ENCODE measurements at regions not wholly inside any gene's neighbourhood (a gene's known extent, or its start where the extent isn't known, plus 50 kb on each side); places are given as distances from the start of the nearest gene placed in this dataset.

DNA sequence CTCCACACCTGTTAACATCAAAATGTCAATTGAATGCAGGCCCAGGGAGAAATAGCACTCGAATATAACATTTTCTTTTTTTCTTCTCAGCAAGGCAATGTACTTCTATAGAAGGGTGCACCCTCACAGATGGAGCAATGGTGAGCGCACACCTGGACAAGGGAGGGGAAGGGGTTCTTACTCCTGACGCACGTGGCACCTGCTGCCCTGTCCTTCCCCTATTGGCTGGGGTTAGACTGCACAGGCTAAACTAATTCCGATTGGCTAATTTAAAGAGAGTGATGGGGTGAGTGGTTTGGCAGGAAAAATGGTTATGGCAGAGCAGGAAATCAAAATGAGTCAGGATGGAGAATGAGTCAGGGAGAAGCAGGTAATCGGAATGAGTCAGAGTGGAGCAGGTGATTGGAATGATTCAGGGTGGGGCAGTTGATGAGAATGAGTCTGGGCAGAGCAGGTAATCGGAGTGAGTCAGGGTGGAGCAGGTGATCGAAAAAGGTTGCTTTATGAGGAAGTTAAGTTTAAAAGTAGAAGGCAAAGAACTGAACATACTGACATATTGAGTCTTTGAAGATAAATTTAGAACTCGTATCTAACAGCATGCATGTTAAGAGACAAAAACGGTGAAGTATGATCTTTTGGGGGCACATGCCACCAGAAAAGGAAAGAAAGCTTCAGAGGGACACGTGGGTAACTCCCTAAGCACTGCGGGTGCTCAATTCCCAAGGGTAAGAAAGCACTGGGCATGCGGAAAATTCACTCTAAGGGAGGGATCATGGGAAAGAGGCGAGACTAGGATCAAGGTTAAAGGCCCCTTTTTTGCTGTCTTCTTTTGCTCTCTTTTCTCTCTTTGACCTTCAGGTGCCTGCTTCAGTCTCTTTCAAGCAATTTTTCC is 72.9 kb upstream of the GALNT15 start:
- TF ChIP-seq EP300 (IDR thresholded peaks at IDR 0.05) (no peak), POLR2A (IDR thresholded peaks at IDR 0.05) (no peak)
- TF ChIP-seq, protein P1, sequence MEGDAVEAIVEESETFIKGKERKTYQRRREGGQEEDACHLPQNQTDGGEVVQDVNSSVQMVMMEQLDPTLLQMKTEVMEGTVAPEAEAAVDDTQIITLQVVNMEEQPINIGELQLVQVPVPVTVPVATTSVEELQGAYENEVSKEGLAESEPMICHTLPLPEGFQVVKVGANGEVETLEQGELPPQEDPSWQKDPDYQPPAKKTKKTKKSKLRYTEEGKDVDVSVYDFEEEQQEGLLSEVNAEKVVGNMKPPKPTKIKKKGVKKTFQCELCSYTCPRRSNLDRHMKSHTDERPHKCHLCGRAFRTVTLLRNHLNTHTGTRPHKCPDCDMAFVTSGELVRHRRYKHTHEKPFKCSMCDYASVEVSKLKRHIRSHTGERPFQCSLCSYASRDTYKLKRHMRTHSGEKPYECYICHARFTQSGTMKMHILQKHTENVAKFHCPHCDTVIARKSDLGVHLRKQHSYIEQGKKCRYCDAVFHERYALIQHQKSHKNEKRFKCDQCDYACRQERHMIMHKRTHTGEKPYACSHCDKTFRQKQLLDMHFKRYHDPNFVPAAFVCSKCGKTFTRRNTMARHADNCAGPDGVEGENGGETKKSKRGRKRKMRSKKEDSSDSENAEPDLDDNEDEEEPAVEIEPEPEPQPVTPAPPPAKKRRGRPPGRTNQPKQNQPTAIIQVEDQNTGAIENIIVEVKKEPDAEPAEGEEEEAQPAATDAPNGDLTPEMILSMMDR (IDR thresholded peaks at IDR 0.05) = no peak
- peaks cover 5% of the 10 kb centered on the region for H3K4me1 ChIP-seq (ENCODE audit: insufficient read depth)
- H3K27me3 ChIP-seq = no peaks in the 10 kb centered on the region
- H3K27ac ChIP-seq = no peak overlapping the region
- no peak overlapping the region for H3K4me3 ChIP-seq
- H3K36me3 ChIP-seq = no peaks in the 10 kb centered on the region
- WGBS, 3 donors = 80 to 88% (median 83%) methylated on average over 14 of the region's 14 CpGs
- intact Hi-C loops (cut with DNase I) = no loop called here
- DNase-seq = no peak
- no peaks in the 10 kb centered on the region for H3K9me3 ChIP-seq

DNA sequence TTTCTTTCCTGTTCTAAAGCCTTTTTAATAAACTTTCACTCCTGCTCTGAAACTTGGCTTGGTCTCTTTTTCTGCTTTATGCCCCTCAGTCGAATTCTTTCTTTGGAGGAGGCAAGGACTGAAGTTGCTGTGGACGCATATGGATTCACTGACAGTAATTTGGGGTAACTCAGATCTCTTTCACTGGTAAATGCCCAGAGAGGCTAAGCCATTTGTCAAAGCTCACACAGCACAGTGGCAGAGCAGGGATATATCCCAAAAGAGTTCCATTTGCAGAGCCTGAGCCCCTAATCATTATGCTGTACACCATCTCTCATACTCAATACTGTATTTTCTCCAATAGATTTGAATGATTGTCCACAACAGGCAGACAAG is 72.3 kb upstream of the GALNT15 start:
- WGBS, 3 donors = 75 to 78% (median 75%) methylated on average over 2 of the region's 2 CpGs
- H3K27ac ChIP-seq = no peak overlapping the region
- H3K4me1 ChIP-seq (ENCODE audit: insufficient read depth) = peaks cover 5% of the 10 kb centered on the region
- no peaks in the 10 kb centered on the region for H3K36me3 ChIP-seq
- intact Hi-C loops (cut with DNase I) = no loop called here
- H3K9me3 ChIP-seq = no peaks in the 10 kb centered on the region
- no peak overlapping the region for H3K4me3 ChIP-seq
- H3K27me3 ChIP-seq = no peaks in the 10 kb centered on the region
- TF ChIP-seq, protein P1 (IDR thresholded peaks at IDR 0.05) = no peak
- no peak for TF ChIP-seq EP300 (IDR thresholded peaks at IDR 0.05)
- no peak for TF ChIP-seq POLR2A (IDR thresholded peaks at IDR 0.05)
- DNase-seq = no peak

DNA sequence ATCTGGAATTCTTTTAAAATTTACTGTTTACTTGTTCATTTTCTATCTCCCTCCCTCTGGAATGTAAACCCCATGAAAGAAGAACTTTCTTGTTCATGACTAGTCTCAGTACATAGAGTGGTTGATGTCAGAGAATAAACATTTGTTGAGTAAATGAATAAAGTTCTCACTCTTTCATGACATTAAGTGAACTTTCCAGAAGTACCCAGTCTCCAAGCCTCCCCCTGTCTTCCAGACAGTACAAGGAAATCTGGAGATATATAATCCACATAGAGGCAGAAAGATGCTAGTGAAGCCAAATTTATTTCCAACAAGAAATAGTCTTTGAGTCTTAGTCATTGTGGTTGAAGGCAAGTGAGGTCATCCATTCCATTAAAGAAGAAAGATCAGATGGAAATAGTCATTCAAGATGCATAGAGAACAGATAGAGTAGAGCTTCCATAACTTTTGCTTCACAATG is 71.5 kb upstream of the GALNT15 start:
- no peaks in the 10 kb centered on the region for H3K36me3 ChIP-seq
- no peaks in the 10 kb centered on the region for H3K27me3 ChIP-seq
- H3K9me3 ChIP-seq = no peaks in the 10 kb centered on the region
- intact Hi-C loops (cut with DNase I) = no loop called here
- DNase-seq = no peak
- peaks cover 5% of the 10 kb centered on the region for H3K4me1 ChIP-seq (ENCODE audit: insufficient read depth)
- TF ChIP-seq, protein P1 (IDR thresholded peaks at IDR 0.05) = no peak
- TF ChIP-seq POLR2A (IDR thresholded peaks at IDR 0.05) = no peak
- no peak for TF ChIP-seq EP300 (IDR thresholded peaks at IDR 0.05)
- no peak overlapping the region for H3K4me3 ChIP-seq
- H3K27ac ChIP-seq = no peak overlapping the region

DNA sequence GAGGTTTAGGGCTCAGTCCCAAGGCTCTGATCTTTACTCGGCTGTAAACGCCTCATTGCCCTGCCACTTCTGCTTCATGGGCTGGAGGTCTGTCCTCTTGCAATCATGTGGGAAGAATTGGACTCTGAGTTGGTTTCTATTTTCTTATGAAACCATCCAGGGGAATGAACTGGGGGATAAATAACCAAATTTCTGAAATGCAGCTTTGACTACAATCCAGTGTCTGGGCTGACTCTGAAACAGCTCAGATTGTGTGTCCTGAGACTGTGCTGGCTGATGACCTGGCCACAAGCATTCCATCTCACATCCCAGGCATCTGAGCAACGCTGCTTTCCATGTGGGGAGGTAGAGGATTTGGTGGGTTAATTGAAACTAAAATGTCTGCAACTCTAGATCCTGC is 71.0 kb upstream of the GALNT15 start:
- Histone ChIP-seq H3K4me3 (no peak overlapping the region), H3K36me3 (no peaks in the 10 kb centered on the region), H3K9me3 (no peaks in the 10 kb centered on the region), H3K4me1 (ENCODE audit: insufficient read depth) (peaks cover 5% of the 10 kb centered on the region), H3K27ac (no peak overlapping the region), H3K27me3 (no peaks in the 10 kb centered on the region)
- TF ChIP-seq POLR2A (IDR thresholded peaks at IDR 0.05) = no peak
- no peak for TF ChIP-seq EP300 (IDR thresholded peaks at IDR 0.05)
- TF ChIP-seq, protein P1 (IDR thresholded peaks at IDR 0.05) = no peak
- WGBS, 3 donors = 37 to 60% (median 50%) methylated on average over 3 of the region's 3 CpGs
- intact Hi-C loops (cut with DNase I) = no loop called here
- no peak for DNase-seq
